Suppressor macrophage treated with lipopolysaccharide for 4 hours (primary cell): ENCODE measurements at regions not wholly inside any gene's neighbourhood (a gene's known extent, or its start where the extent isn't known, plus 50 kb on each side); places are given as distances from the start of the nearest gene placed in this dataset.

Source experiments
- DNase-seq: peaks from one replicate; pipeline ENCODE4 v3.0.0-alpha.2; 2020

- no peak for DNase-seq
These were observed 52.5 kb upstream of the STAM2 start for GRCh38 chr2:152227969-152228592.

- DNase-seq = no peak
These were observed 55.9 kb upstream of the STAM2 start for GRCh38 chr2:152231446-152231845.

- no peak for DNase-seq
These were observed 58.7 kb upstream of the STAM2 start for GRCh38 chr2:152234277-152234676.

- no peak for DNase-seq
These were observed 60.8 kb upstream of the STAM2 start for GRCh38 chr2:152236191-152236925.

- DNase-seq = no peak
These were observed 62.5 kb upstream of the STAM2 start for GRCh38 chr2:152238016-152238415.

- no peak for DNase-seq
These were observed 65.1 kb upstream of the STAM2 start for GRCh38 chr2:152240559-152241231.

- no peak for DNase-seq
These were observed 66.6 kb upstream of the STAM2 start for GRCh38 chr2:152241948-152242729.

- no peak for DNase-seq
These were observed 67.4 kb upstream of the STAM2 start for GRCh38 chr2:152242787-152243472.

- no peak for DNase-seq
These were observed 68.4 kb upstream of the STAM2 start for GRCh38 chr2:152243761-152244640.

- DNase-seq = no peak
These were observed 70.1 kb upstream of the STAM2 start for GRCh38 chr2:152245653-152246052.

- DNase-seq = no peak
These were observed 71.2 kb upstream of the STAM2 start for GRCh38 chr2:152246686-152247336.

- no peak for DNase-seq
These were observed 71.8 kb upstream of the STAM2 start for GRCh38 chr2:152247337-152247695.

GRCh38 chr2:152250421-152251100 lies 75.0 kb upstream of the STAM2 start:
- DNase-seq = no peak

- no peak for DNase-seq
These were observed 75.6 kb upstream of the STAM2 start for GRCh38 chr2:152251211-152251610.

GRCh38 chr2:152251811-152252210 lies 76.2 kb upstream of the STAM2 start:
- DNase-seq = no peak

- no peak for DNase-seq
These were observed 78.9 kb upstream of the STAM2 start for GRCh38 chr2:152254486-152254885.

GRCh38 chr2:152254976-152255375 lies 79.4 kb upstream of the STAM2 start:
- no peak for DNase-seq

GRCh38 chr2:152255918-152256317 lies 79.1 kb upstream of the FMNL2 start:
- no peak for DNase-seq

GRCh38 chr2:152260939-152261338 lies 74.0 kb upstream of the FMNL2 start:
- no peak for DNase-seq

- no peak for DNase-seq
These were observed 71.1 kb upstream of the FMNL2 start for GRCh38 chr2:152263911-152264310.
